HFF-Myc (cell line): ENCODE measurements at regions not wholly inside any gene's neighbourhood (a gene's known extent, or its start where the extent isn't known, plus 50 kb on each side); places are given as distances from the start of the nearest gene placed in this dataset.
A peak's percentile ranks its signal among the peaks of the same experiment; 100 is the strongest.
"Not testable (repeated sequence)": the region's sequence is repeated elsewhere in the genome, so short reads cannot be mapped to it uniquely, and the experiment has no call there.

ENCODE experiments used
- DNase-seq: peaks from one replicate; pipeline ENCODE4 v3.0.0-alpha.2; 2011; ENCODE audit warnings: low read depth; ENCODE audit errors: extremely low read depth
- H3K4me3 ChIP-seq: replicated peaks from 2 replicates; pipeline ENCODE4 v1.5.1; 2011; ENCODE audit warnings: low read depth, mild to moderate bottlenecking, control low read depth, low read length
- CTCF ChIP-seq: IDR thresholded peaks from 2 replicates; pipeline ENCODE4 v1.5.1; 2012; ENCODE audit warnings: mild to moderate bottlenecking, low read depth, low read length, control low read depth; ENCODE audit errors: missing control alignments

DNA sequence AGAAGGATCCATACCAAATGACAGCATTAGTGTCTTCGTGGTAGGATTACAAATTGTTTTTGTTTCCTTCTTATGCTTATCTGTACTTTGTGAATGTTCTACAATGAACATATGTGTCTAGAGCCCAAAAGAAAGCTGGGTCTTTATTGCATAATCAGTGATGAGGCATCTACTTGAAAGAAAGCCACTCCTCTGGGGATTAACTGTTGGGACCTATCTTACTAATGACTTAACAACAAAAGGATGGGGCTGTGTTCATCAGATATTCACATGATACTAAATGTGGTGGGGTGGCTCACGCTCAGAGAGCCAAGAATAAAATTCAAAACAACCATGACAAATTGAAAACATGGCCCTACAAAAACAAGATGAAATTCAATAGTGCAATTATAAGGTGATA lies 160.2 kb downstream of the RGS9 start:
- no peak overlapping the region for H3K4me3 ChIP-seq

GRCh38 chr17:65294181-65294719 lies 157.1 kb downstream of the RGS9 start:
- no peak overlapping the region for H3K4me3 ChIP-seq
- peak; percentile 44 for DNase-seq
- peak; percentile 87 for TF ChIP-seq CTCF

More for the DNA sequence above, 160.2 kb downstream of the RGS9 start:
- no peak for TF ChIP-seq CTCF
- DNase-seq: no peak

DNA sequence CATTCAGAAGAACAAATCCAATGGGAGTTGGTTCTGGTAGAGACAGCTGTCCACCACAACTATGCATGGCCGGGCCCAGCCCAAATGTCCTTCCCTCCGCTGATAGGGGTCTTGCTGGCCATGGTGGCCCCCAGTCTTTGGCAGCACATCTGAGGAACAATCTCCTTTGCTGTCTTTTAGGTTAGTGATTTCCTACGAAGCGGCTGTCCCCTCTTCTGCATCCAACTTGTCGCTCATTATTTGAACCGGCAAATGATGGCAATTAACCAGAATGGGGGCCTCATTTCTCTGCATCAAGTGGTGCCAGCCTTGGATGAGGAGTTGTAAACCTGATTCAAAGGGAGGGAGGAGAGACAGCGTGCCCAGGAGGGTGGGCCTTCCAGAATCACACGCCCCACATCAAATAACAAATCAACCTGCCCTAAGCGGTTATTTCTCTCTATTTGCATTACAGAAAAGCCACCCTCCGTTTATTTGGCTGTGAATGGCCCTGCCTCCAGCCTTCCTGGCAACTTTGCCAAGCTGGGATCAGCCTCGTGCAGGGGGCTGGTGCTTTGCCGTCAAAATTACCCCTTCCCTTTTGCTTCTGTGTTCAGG lies 156.5 kb downstream of the RGS9 start:
- DNase-seq: no peak
- no peak for TF ChIP-seq CTCF
- H3K4me3 ChIP-seq: no peak overlapping the region

GRCh38 chr17:65292430-65292829 lies 155.3 kb downstream of the RGS9 start:
- no peak overlapping the region for H3K4me3 ChIP-seq
- no peak for DNase-seq
- no peak for TF ChIP-seq CTCF

DNA sequence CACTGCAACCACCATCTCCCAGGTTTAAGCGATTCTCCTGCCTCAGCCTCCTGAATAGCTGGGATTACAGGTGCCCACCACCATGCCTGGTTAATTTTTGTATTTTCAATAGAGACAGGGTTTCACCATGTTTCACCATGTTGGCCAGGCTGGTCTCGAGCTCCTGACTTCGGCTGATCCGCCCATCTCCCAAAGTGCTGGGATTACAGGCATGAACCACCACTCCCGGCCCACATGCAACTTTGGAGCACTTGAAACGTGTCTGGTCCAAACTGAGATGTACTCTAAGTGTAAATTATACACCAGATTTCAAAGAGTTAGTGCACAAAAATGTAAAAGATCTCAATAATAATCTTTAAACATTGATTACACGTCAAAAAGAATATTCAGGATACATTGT lies 154.1 kb downstream of the RGS9 start:
- not testable (repeated sequence) for DNase-seq, H3K4me3 ChIP-seq

DNA sequence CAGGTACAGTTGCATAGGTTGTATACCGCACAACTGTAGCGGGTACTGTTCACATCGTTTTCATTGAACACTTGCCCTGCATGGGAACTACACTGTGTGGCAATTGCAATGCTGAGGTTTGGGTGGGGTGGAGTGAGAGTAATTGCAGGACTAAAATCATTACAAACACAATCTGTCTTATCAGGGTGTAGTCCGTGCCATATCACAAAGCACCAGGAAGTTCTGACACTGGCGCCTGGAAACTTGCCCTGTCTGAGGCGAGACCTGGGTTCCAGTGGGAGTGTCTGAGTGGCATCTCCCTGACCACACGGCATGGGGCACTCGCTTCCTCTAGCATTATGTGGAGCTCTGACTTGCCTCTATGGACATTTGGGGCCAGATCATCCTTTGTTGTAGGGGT lies 153.4 kb downstream of the RGS9 start:
- H3K4me3 ChIP-seq: no peak overlapping the region
- TF ChIP-seq CTCF: no peak
- no peak for DNase-seq

DNA sequence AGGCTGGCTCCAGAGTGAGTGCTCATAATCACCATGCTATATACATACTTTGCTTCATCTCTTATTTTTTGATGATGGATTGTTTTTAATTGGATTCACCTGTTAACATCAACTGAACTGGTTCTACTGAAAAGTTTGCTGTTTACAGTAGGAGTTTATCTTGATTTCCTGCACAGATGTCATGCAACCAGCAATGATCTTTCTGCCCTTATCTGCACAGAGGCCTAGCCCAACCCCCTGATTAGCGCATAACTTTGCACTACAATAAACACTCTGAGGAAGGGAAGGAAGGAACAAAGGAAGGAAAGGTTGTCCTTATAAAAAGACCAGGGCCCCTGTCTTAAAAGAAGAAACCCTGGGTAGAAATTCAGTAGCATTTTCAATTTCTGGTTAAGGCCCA lies 152.9 kb downstream of the RGS9 start:
- no peak overlapping the region for H3K4me3 ChIP-seq
- no peak for DNase-seq
- TF ChIP-seq CTCF: no peak
